ENCODE measurements at regions not wholly inside any gene's neighbourhood (a gene's known extent, or its start where the extent isn't known, plus 50 kb on each side); places are given as distances from the start of the nearest gene placed in this dataset.

GRCh38 chr15:31598620-31599019, 272.0 kb downstream of the KLF13 start:
- Histone ChIP-seq H3K4me2 (ENCODE audit: insufficient read depth, low read length) (no peak overlapping the region), H3K36me3 (ENCODE audit: control insufficient read depth in 2 of 2, extremely low read depth in 1 of 2, insufficient read depth in 2 of 2, low read length in 2 of 2) (no peaks in the 10 kb centered on the region), H3K79me2 (ENCODE audit: control insufficient read depth, insufficient read depth, low read length) (no peaks in the 10 kb centered on the region), H3K9ac (replicated peaks; ENCODE audit: extremely low read depth, insufficient read depth, low read length) (no peak overlapping the region), H3K4me3 (replicated peaks in 1 of 3; ENCODE audit: insufficient read depth in 1 of 3, low read depth in 1 of 3, low read length in 3 of 3) (no peak overlapping the region), H3K27me3 (ENCODE audit: control insufficient read depth in 2 of 2, insufficient read depth in 2 of 2, low read length in 2 of 2) (no peaks in the 10 kb centered on the region), H3K9me1 (replicated peaks; ENCODE audit: control insufficient read depth, extremely low read depth, insufficient read depth, low read length) (no peaks in the 10 kb centered on the region), H3K9me3 (replicated peaks; ENCODE audit: control insufficient read depth, insufficient read depth, low read length) (no peaks in the 10 kb centered on the region), H3K27ac (ENCODE audit: insufficient read depth, low read depth, low read length) (no peak overlapping the region), H4K20me1 (replicated peaks; ENCODE audit: control insufficient read depth, extremely low read depth, insufficient read depth, low read length) (no peaks in the 10 kb centered on the region), H2AFZ (ENCODE audit: low read depth, low read length) (no peak overlapping the region), H3K4me1 (ENCODE audit: control insufficient read depth, extremely low read depth, insufficient read depth, low read length) (no peaks in the 10 kb centered on the region)
- dilution Hi-C loops (cut with MboI; ENCODE audit: extremely low pct_ligation_motif_present, low sequenced_read_pairs) = no loop called here
- FAIRE-seq (no peak), DNase-seq (ENCODE audit: low read depth, low spot score) (no peak)
- CTCF ChIA-PET = no interaction called here
- POLR2A ChIA-PET = no interaction called here
- BruUV-seq (replicated peaks) = no TSS peak
- TF ChIP-seq FOS (IDR thresholded peaks at IDR 0.05; ENCODE audit: borderline replicate concordance, insufficient read depth, low read length) (no peak), MAX (IDR thresholded peaks at IDR 0.05; ENCODE audit: insufficient read depth, insufficient read length) (no peak), MYC (IDR thresholded peaks at IDR 0.05; ENCODE audit: low read depth, low read length) (no peak), EZH2 (IDR thresholded peaks at IDR 0.05; ENCODE audit: borderline replicate concordance, low read depth, low read length, severe bottlenecking) (no peak), CTCF (IDR thresholded peaks at IDR 0.05; ENCODE audit: extremely low read depth in 1 of 2, insufficient read depth in 1 of 2, low read depth in 1 of 2, low read length in 2 of 2) (no peak), POLR2AphosphoS5 (IDR thresholded peaks at IDR 0.05; ENCODE audit: insufficient read depth, low read depth, low read length) (no peak), JUN (IDR thresholded peaks at IDR 0.05; ENCODE audit: borderline replicate concordance, insufficient read depth, insufficient read length, low read depth) (no peak), GATA2 (IDR thresholded peaks at IDR 0.05; ENCODE audit: insufficient read depth, insufficient read length, low read depth, low read length) (no peak), POLR2A (IDR thresholded peaks at IDR 0.05; ENCODE audit: low read depth, low read length) (no peak)
- intact Hi-C loops (cut with micrococcal nuclease) = no loop called here

Measured in endothelial cell of umbilical vein (primary cell).